ENCODE measurements at regions not wholly inside any gene's neighbourhood (a gene's known extent, or its start where the extent isn't known, plus 50 kb on each side); places are given as distances from the start of the nearest gene placed in this dataset.

DNA sequence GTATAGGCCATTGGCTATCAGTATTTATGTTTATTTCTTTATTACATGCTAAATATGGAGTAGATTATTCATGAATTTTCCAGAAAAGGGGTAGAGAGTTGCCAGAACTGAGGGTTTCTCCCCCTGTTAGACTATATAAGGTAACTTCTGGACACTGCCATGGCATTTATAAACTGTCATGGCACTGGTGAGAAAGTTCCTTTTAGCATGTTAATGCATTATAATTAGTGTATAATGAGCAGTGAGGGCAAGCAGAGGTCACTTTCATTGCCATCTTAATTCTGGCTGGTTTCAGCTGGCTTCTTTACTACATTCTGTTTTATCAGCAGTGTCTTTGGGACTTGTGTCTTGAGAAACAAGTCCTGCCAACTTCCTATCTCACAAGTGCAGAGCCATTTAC, 220.0 kb upstream of the CNR1 start:
- Histone ChIP-seq H3K27ac (ENCODE audit: low read length) (no peak overlapping the region), H3K4me3 (ENCODE audit: low read length) (no peak overlapping the region), H3K9me3 (ENCODE audit: control insufficient read depth, low read depth, low read length) (no peaks in the 10 kb centered on the region), H3K36me3 (ENCODE audit: control insufficient read depth, insufficient read depth, low read length) (no peaks in the 10 kb centered on the region), H3K27me3 (ENCODE audit: control insufficient read depth, insufficient read depth, low read length) (no peaks in the 10 kb centered on the region), H3K4me1 (ENCODE audit: control insufficient read depth, insufficient read depth, low read length) (no peaks in the 10 kb centered on the region)
- no peak for DNase-seq

DNA sequence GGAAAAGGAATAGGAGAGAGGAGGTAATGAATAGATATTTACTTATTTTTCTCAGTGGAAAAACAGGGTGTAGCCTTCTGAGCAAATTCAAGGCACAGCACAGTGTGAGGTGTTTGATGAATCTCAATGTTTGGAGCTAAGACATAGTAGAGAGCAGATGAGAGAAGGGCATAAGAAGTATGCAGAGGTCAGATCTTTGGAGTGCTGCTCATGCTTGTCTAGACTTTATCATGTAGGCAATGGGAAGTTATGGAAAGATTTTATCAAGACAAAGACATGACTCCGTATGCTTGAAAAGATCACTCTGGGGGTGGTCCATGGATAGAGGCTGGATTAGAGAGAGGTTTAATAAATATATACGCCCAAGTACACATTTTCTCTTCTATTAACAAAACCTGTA, 217.0 kb upstream of the CNR1 start:
- Histone ChIP-seq H3K27ac (ENCODE audit: low read length) (no peak overlapping the region), H3K27me3 (ENCODE audit: control insufficient read depth, insufficient read depth, low read length) (no peaks in the 10 kb centered on the region), H3K4me3 (ENCODE audit: low read length) (no peak overlapping the region), H3K4me1 (ENCODE audit: control insufficient read depth, insufficient read depth, low read length) (no peaks in the 10 kb centered on the region), H3K9me3 (ENCODE audit: control insufficient read depth, low read depth, low read length) (no peaks in the 10 kb centered on the region), H3K36me3 (ENCODE audit: control insufficient read depth, insufficient read depth, low read length) (no peaks in the 10 kb centered on the region)
- 100% methylated on average over 2 of the region's 2 CpGs for WGBS (ENCODE audit: insufficient coverage, low lambda C conversion rate)
- DNase-seq = no peak

DNA sequence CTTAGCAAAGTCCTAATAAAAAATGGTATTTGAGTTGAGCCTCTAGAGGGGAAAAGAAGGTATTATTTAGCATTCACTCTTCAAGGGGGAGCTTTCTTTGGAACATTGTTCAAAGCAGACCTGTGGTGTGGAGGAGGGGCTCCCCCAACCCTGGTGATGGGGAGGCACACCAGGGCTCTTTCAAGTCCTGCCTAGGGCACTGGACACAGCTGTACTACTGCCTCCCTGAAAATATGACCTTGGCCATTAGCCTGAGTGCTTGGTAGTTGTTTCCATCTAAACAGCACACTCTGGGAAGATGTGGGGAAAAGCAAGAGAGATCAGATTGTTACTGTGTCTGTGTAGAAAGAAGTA, 215.1 kb upstream of the CNR1 start:
- Histone ChIP-seq H3K27ac (ENCODE audit: low read length) (no peak overlapping the region), H3K27me3 (ENCODE audit: control insufficient read depth, insufficient read depth, low read length) (no peaks in the 10 kb centered on the region), H3K4me3 (ENCODE audit: low read length) (no peak overlapping the region), H3K4me1 (ENCODE audit: control insufficient read depth, insufficient read depth, low read length) (no peaks in the 10 kb centered on the region), H3K9me3 (ENCODE audit: control insufficient read depth, low read depth, low read length) (no peaks in the 10 kb centered on the region), H3K36me3 (ENCODE audit: control insufficient read depth, insufficient read depth, low read length) (no peaks in the 10 kb centered on the region)
- no peak for DNase-seq

DNA sequence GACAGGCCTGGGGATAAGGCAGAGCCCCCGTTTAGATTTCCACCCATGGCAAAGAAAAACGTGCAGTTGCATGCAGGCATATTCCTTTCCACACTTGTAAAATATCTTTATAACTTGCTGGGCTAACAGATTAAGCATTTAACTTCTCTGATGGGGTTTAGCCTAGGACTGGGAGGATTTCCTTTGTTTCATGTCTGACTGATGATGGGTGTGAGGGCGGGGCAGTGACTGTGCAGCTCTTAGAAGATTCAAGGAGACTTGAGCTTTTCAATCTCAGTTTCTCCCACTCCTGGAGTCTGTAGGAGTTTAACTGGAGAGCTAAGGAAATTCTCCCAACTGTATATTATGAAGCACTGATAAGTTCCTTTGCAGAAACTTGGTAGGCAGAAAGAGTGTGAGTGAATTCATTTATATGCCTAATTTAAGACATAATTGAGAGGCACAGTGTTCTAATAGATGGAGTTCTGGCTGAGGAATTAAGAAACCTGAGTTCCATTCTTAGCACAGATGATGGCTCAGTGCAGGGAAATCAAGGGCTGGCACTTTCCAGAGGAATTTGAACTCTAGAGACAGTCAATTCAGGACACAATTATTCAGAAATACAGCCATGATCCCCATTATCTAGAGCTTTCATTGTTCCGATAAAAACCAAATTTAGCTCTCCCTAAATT, 214.6 kb upstream of the CNR1 start:
- Histone ChIP-seq H3K4me1 (ENCODE audit: control insufficient read depth, insufficient read depth, low read length) (no peaks in the 10 kb centered on the region), H3K27me3 (ENCODE audit: control insufficient read depth, insufficient read depth, low read length) (no peaks in the 10 kb centered on the region), H3K36me3 (ENCODE audit: control insufficient read depth, insufficient read depth, low read length) (no peaks in the 10 kb centered on the region), H3K9me3 (ENCODE audit: control insufficient read depth, low read depth, low read length) (no peaks in the 10 kb centered on the region), H3K4me3 (ENCODE audit: low read length) (no peak overlapping the region), H3K27ac (ENCODE audit: low read length) (no peak overlapping the region)
- no peak for DNase-seq
- WGBS (ENCODE audit: insufficient coverage, low lambda C conversion rate) = no CpG with 5 or more reads among the region's 4 CpGs

DNA sequence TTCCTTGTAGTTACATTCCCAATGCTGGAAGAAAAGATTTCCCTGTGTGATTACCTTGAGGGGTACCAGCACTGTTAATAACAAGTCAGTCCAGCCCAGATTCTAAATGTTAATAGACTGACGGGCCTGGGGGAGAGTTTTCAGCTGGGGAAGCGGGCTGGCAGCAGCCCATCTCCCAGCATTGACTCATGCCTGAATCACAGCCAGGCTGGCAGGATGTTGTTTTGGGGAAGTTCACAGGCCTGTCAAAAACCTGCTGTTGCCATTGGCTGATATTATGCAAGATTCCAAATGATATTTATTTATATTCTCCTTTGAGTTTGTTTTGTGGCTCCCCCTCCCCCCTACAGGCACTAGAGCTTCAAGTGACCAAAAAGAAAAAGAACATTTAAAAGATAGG, 213.9 kb upstream of the CNR1 start:
- WGBS (ENCODE audit: insufficient coverage, low lambda C conversion rate) = no CpG with 5 or more reads among the region's 2 CpGs
- no peak for DNase-seq
- no peaks in the 10 kb centered on the region for H3K9me3 ChIP-seq (ENCODE audit: control insufficient read depth, low read depth, low read length)
- H3K36me3 ChIP-seq (ENCODE audit: control insufficient read depth, insufficient read depth, low read length) = no peaks in the 10 kb centered on the region
- no peak overlapping the region for H3K4me3 ChIP-seq (ENCODE audit: low read length)
- no peaks in the 10 kb centered on the region for H3K27me3 ChIP-seq (ENCODE audit: control insufficient read depth, insufficient read depth, low read length)
- no peaks in the 10 kb centered on the region for H3K4me1 ChIP-seq (ENCODE audit: control insufficient read depth, insufficient read depth, low read length)
- H3K27ac ChIP-seq (ENCODE audit: low read length) = no peak overlapping the region

DNA sequence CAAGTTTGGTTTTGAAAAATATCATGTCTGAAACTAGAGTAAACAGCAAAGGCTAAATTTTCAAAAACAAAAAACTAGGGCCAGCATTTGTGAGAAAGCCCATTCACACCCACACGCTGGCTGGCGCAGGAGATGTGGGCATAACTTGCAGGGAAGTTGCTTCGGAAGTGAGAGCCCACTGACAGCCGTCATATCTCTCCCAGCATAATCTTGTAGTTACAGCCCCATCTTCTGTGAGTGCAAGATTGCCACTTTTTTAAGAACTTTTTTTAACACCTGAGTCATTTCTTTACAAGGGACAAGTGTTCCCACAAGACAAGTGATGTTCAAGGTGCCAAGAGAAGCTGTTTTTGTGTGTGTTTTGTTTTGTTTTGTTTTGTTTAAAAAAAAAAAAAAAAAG, 212.5 kb upstream of the CNR1 start:
- no peak overlapping the region for H3K4me3 ChIP-seq (ENCODE audit: low read length)
- no peak for DNase-seq
- no peaks in the 10 kb centered on the region for H3K27me3 ChIP-seq (ENCODE audit: control insufficient read depth, insufficient read depth, low read length)
- whole genome bisulfite sequencing (ENCODE audit: insufficient coverage, low lambda C conversion rate) = no CpG with 5 or more reads among the region's 4 CpGs
- no peaks in the 10 kb centered on the region for H3K4me1 ChIP-seq (ENCODE audit: control insufficient read depth, insufficient read depth, low read length)
- H3K9me3 ChIP-seq (ENCODE audit: control insufficient read depth, low read depth, low read length) = no peaks in the 10 kb centered on the region
- no peak overlapping the region for H3K27ac ChIP-seq (ENCODE audit: low read length)
- H3K36me3 ChIP-seq (ENCODE audit: control insufficient read depth, insufficient read depth, low read length) = no peaks in the 10 kb centered on the region

DNA sequence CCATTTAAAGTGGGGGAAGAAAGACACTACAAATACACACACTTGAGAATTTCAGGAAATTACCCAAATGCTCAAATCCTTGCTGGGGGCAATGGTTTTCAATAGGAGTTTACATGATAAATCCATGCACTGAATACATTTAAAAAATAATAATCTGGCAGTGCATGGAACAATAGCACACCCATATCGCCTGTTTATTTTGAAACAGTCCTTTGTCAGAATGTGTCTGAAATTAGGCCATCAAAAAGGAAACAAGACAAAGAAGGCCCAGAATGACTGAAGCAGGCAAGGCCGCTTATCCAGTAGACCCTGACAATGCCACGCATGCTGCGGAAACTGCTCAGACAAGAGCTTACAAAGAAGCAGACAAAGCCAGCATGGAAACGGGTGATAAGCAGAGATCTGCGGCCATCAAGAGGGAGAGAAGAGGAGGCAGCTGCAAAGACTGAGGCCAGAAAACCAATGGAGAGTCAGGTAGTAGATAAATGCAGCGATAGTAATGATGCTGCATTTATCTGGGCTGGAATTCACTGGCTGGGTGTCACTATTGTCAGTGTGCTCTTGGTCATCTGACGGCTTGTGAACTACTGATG, 211.9 kb upstream of the CNR1 start:
- Histone ChIP-seq H3K27ac (ENCODE audit: low read length) (no peak overlapping the region), H3K4me3 (ENCODE audit: low read length) (no peak overlapping the region), H3K27me3 (ENCODE audit: control insufficient read depth, insufficient read depth, low read length) (no peaks in the 10 kb centered on the region), H3K4me1 (ENCODE audit: control insufficient read depth, insufficient read depth, low read length) (no peaks in the 10 kb centered on the region), H3K9me3 (ENCODE audit: control insufficient read depth, low read depth, low read length) (no peaks in the 10 kb centered on the region), H3K36me3 (ENCODE audit: control insufficient read depth, insufficient read depth, low read length) (no peaks in the 10 kb centered on the region)
- WGBS (ENCODE audit: insufficient coverage, low lambda C conversion rate) = 94% methylated on average over 2 of the region's 8 CpGs
- DNase-seq = no peak

DNA sequence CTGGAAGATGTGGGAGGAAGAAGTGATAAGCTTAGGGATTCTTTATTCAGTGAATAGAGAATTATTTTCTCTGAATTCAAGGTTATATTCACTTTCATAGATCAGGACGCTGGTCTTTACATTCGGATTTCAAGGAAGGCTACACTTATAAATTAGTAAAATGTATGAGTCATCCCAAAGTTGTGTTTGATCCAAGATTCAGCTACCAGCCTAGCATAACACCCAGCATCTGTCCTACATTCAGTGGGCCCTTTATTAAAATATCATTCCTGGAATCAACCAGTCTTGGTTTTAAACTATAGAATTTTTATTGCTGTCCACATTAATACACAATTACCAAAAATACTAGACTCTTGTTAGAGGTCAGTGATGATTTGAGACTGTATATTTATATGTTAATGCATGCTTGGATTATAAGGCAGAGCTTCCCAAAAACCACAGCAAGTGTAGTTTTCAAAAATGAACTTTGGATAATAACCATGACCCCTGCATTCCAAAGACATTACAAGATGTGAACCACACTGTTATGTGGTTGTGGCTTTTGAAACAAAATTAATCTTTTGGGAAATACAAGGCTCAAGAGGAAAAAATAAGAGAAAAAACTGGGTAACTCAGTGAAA, 210.7 kb upstream of the CNR1 start:
- Histone ChIP-seq H3K4me1 (ENCODE audit: control insufficient read depth, insufficient read depth, low read length) (no peaks in the 10 kb centered on the region), H3K4me3 (ENCODE audit: low read length) (no peak overlapping the region), H3K27me3 (ENCODE audit: control insufficient read depth, insufficient read depth, low read length) (no peaks in the 10 kb centered on the region), H3K36me3 (ENCODE audit: control insufficient read depth, insufficient read depth, low read length) (no peaks in the 10 kb centered on the region), H3K27ac (ENCODE audit: low read length) (no peak overlapping the region), H3K9me3 (ENCODE audit: control insufficient read depth, low read depth, low read length) (no peaks in the 10 kb centered on the region)
- no peak for DNase-seq
- WGBS (ENCODE audit: insufficient coverage, low lambda C conversion rate) = no CpG with 5 or more reads among the region's 2 CpGs

DNA sequence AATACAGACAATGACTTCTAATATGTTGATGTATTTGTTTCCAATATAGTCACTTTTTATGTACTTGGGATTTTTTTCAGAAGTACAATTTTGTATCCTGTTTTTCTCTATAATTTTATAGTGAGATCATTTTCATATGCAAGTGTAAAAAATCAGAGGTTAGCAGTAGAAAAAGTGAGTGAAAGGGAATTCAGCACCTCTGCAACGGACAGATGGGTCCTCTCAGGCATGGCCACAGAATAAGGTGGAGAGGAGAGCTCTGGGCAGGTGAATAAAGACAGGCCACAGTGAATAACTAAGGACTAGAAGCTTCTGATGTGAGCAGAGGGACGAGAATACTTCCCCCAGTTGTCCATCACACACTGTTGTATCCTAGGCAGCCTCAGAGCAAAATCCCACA, 210.1 kb upstream of the CNR1 start:
- DNase-seq = no peak
- no peak overlapping the region for H3K4me3 ChIP-seq (ENCODE audit: low read length)
- H3K27ac ChIP-seq (ENCODE audit: low read length) = no peak overlapping the region
- H3K27me3 ChIP-seq (ENCODE audit: control insufficient read depth, insufficient read depth, low read length) = no peaks in the 10 kb centered on the region
- WGBS (ENCODE audit: insufficient coverage, low lambda C conversion rate) = 83% methylated on average over 1 of the region's 2 CpGs
- no peaks in the 10 kb centered on the region for H3K4me1 ChIP-seq (ENCODE audit: control insufficient read depth, insufficient read depth, low read length)
- H3K9me3 ChIP-seq (ENCODE audit: control insufficient read depth, low read depth, low read length) = no peaks in the 10 kb centered on the region
- no peaks in the 10 kb centered on the region for H3K36me3 ChIP-seq (ENCODE audit: control insufficient read depth, insufficient read depth, low read length)

DNA sequence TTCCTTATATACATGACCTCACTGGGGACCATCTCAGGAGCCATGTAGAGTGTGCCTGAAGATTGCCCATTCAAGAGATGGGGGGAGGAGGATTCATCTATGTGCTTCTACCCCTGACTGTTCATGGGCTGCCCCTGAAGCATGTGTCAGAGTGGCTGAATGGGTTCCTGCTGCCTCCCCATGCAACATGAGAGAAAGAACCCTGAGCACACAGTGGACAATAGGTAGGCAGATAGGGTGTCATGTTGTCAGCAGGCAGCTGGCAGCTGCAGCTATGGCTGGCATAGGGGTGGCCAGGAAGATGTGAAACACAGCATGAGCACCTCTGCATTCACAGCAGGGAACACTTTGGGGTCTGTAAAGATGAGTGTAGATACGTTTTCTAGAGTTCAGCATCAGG, 208.4 kb upstream of the CNR1 start:
- H3K27me3 ChIP-seq (ENCODE audit: control insufficient read depth, insufficient read depth, low read length) = no peaks in the 10 kb centered on the region
- 50% methylated on average over 1 of the region's 1 CpG for WGBS (ENCODE audit: insufficient coverage, low lambda C conversion rate)
- no peaks in the 10 kb centered on the region for H3K9me3 ChIP-seq (ENCODE audit: control insufficient read depth, low read depth, low read length)
- H3K27ac ChIP-seq (ENCODE audit: low read length) = no peak overlapping the region
- no peaks in the 10 kb centered on the region for H3K4me1 ChIP-seq (ENCODE audit: control insufficient read depth, insufficient read depth, low read length)
- H3K4me3 ChIP-seq (ENCODE audit: low read length) = no peak overlapping the region
- no peak for DNase-seq
- H3K36me3 ChIP-seq (ENCODE audit: control insufficient read depth, insufficient read depth, low read length) = no peaks in the 10 kb centered on the region

DNA sequence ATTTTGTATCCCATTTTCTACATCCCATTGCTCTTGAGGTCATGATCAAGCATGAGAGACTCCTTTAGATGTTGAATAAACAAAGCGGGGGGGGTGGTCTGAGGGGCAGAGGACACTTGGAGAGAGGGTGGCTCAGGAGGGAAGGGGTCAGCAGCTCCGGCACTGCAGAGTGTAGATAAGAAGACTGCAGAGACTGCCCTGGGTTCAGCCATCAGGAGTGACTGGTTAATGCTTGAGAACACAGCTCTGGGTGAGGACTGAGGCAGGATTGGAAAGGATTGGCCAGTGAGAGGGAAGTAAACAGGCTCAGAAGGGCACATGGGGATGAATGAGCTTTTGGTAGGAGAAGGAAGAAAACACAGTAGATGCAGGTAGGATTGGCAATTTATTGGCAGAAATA, 205.3 kb upstream of the CNR1 start:
- H3K27me3 ChIP-seq (ENCODE audit: control insufficient read depth, insufficient read depth, low read length) = no peaks in the 10 kb centered on the region
- H3K9me3 ChIP-seq (ENCODE audit: control insufficient read depth, low read depth, low read length) = no peaks in the 10 kb centered on the region
- no CpG with 5 or more reads among the region's 2 CpGs for WGBS (ENCODE audit: insufficient coverage, low lambda C conversion rate)
- DNase-seq = no peak
- H3K27ac ChIP-seq (ENCODE audit: low read length) = no peak overlapping the region
- no peaks in the 10 kb centered on the region for H3K36me3 ChIP-seq (ENCODE audit: control insufficient read depth, insufficient read depth, low read length)
- no peaks in the 10 kb centered on the region for H3K4me1 ChIP-seq (ENCODE audit: control insufficient read depth, insufficient read depth, low read length)
- H3K4me3 ChIP-seq (ENCODE audit: low read length) = no peak overlapping the region

All from large intestine (tissue), 3 donors.